SK-N-SH (cell line): ENCODE measurements at regions not wholly inside any gene's neighbourhood (a gene's known extent, or its start where the extent isn't known, plus 50 kb on each side); places are given as distances from the start of the nearest gene placed in this dataset.

Source experiments
- CHD2 ChIP-seq: fragments of 150-350 bp; IDR thresholded peaks from 2 replicates; pipeline ENCODE4 v1.6.1; 2018; ENCODE audit warnings: low read length; ENCODE audit not compliant: partially characterized antibody
- CTCF ChIP-seq: fragments of 200-600 bp; sonication (generic); IDR thresholded peaks from 2 replicates; pipeline ENCODE4 v1.6.1; 2017; ENCODE audit warnings: antibody characterized with exemption, mild to moderate bottlenecking, moderate library complexity
- ELF1 ChIP-seq: IDR thresholded peaks from 2 replicates; pipeline ENCODE4 v1.4.0; 2012
- EP300 ChIP-seq, 2 experiments: IDR thresholded peaks; 2 replicates each; pipeline versions ENCODE4 v1.4.0 to v1.6.1; 2012; ENCODE audit warnings: borderline replicate concordance in 1 of 2, low read depth in 1 of 2, low read length in 1 of 2
- JUND ChIP-seq: IDR thresholded peaks from 2 replicates; pipeline ENCODE4 v1.4.0; 2012
- MAX ChIP-seq: IDR thresholded peaks from 2 replicates; pipeline ENCODE4 v1.4.0; 2012; ENCODE audit warnings: low read depth
- POLR2AphosphoS5 ChIP-seq: IDR thresholded peaks from 2 replicates; pipeline ENCODE4 v1.6.1; 2012; ENCODE audit warnings: low read depth, low read length
- RCOR1 ChIP-seq: fragments of 150-350 bp; IDR thresholded peaks from 2 replicates; pipeline ENCODE4 v1.6.1; 2017; ENCODE audit warnings: antibody characterized with exemption, low read length
- REST ChIP-seq: IDR thresholded peaks from 2 replicates; pipeline ENCODE4 v1.6.1; 2012; ENCODE audit warnings: mild to moderate bottlenecking, low read depth, low read length, moderate library complexity
- SIN3A ChIP-seq: IDR thresholded peaks from 2 replicates; pipeline ENCODE4 v1.6.1; 2012; ENCODE audit warnings: low read depth, mild to moderate bottlenecking, low read length, moderate library complexity, borderline replicate concordance
- YY1 ChIP-seq: IDR thresholded peaks from 2 replicates; pipeline ENCODE4 v1.4.0; 2012; ENCODE audit warnings: low read depth, mild to moderate bottlenecking

GRCh38 chr6:100262086-100262485, 202.6 kb downstream of the SIM1 start:
- TF ChIP-seq CHD2 (no peak), REST (no peak), JUND (no peak), POLR2AphosphoS5 (no peak), CTCF (no peak), EP300 (IDR thresholded peaks at IDR 0.05; ENCODE audit: borderline replicate concordance in 1 of 2, low read depth in 1 of 2, low read length in 1 of 2) (no peak), YY1 (no peak), ELF1 (no peak), SIN3A (no peak), RCOR1 (no peak), MAX (no peak)
